ENCODE measurements at regions not wholly inside any gene's neighbourhood (a gene's known extent, or its start where the extent isn't known, plus 50 kb on each side); places are given as distances from the start of the nearest gene placed in this dataset.

GRCh38 chr3:66659056-66659455 is 158.2 kb upstream of the LRIG1 start:
- no peak overlapping the region for H3K4me3 ChIP-seq (ENCODE audit: low read depth, low read length, poor library complexity, severe bottlenecking)
- TF ChIP-seq, protein P1, sequence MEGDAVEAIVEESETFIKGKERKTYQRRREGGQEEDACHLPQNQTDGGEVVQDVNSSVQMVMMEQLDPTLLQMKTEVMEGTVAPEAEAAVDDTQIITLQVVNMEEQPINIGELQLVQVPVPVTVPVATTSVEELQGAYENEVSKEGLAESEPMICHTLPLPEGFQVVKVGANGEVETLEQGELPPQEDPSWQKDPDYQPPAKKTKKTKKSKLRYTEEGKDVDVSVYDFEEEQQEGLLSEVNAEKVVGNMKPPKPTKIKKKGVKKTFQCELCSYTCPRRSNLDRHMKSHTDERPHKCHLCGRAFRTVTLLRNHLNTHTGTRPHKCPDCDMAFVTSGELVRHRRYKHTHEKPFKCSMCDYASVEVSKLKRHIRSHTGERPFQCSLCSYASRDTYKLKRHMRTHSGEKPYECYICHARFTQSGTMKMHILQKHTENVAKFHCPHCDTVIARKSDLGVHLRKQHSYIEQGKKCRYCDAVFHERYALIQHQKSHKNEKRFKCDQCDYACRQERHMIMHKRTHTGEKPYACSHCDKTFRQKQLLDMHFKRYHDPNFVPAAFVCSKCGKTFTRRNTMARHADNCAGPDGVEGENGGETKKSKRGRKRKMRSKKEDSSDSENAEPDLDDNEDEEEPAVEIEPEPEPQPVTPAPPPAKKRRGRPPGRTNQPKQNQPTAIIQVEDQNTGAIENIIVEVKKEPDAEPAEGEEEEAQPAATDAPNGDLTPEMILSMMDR (conservative IDR thresholded peaks at IDR 0.05; ENCODE audit: low read length): no peak
- TF ChIP-seq EZH2phosphoT487 (IDR thresholded peaks at IDR 0.05; ENCODE audit: borderline replicate concordance, low read depth, low read length): no peak
- H4K20me1 ChIP-seq (ENCODE audit: insufficient read depth, low read length): no peaks in the 10 kb centered on the region
- intact Hi-C loops (cut with micrococcal nuclease; ENCODE audit: unreplicated experiment): no loop called here
- ChIA-PET CTCF (ENCODE audit: unreplicated experiment) (no interaction called here), POLR2A (no interaction called here)
- no peak overlapping the region for H3K27ac ChIP-seq (ENCODE audit: low read depth, low read length, poor library complexity, severe bottlenecking)
- H3K9me3 ChIP-seq (ENCODE audit: low read length): no peaks in the 10 kb centered on the region
- H3K4me2 ChIP-seq (ENCODE audit: low read length): no peak overlapping the region
- no peaks in the 10 kb centered on the region for H3K4me1 ChIP-seq (ENCODE audit: insufficient read depth, low read length, poor library complexity, severe bottlenecking)
- no peaks in the 10 kb centered on the region for H3K9me2 ChIP-seq (ENCODE audit: insufficient read depth, low read length)
- no peaks in the 10 kb centered on the region for H3K36me3 ChIP-seq (ENCODE audit: insufficient read depth, low read length)
- no peak overlapping the region for H2AFZ ChIP-seq (ENCODE audit: low read length)
- no TSS peak for BruUV-seq (replicated peaks)
- H3K79me2 ChIP-seq (ENCODE audit: insufficient read depth, low read depth, low read length): no peaks in the 10 kb centered on the region
- DNase-seq (ENCODE audit: low spot score): no peak

- TF ChIP-seq EZH2phosphoT487 (IDR thresholded peaks at IDR 0.05; ENCODE audit: borderline replicate concordance, low read depth, low read length): no peak
- TF ChIP-seq, protein P1 (conservative IDR thresholded peaks at IDR 0.05; ENCODE audit: low read length): no peak
These were observed 160.8 kb upstream of the LRIG1 start for GRCh38 chr3:66661628-66662027.

DNA sequence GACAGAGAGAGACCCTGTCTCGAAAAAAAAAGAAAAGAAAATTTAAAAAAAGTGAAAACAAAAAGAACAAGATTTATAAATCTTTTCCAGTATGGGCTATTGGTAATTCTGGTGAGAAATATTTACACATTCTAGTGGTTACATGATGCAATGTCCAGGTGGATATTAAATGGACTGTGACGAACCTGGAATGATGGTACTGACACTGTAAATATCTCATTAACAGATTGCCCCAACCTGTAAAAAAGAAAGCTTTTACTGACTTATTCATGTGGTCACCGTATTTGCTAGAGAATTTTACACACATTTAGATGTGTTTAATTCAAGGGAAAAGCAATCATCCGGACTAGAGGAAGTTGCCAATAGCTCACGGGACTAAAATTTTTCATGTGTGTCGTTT is 162.1 kb upstream of the LRIG1 start:
- Histone ChIP-seq H3K36me3 (ENCODE audit: insufficient read depth, low read length) (no peaks in the 10 kb centered on the region), H3K27ac (ENCODE audit: low read depth, low read length, poor library complexity, severe bottlenecking) (no peak overlapping the region), H3K4me2 (ENCODE audit: low read length) (no peak overlapping the region), H3K9me2 (ENCODE audit: insufficient read depth, low read length) (no peaks in the 10 kb centered on the region), H3K9me3 (ENCODE audit: low read length) (no peaks in the 10 kb centered on the region), H4K20me1 (ENCODE audit: insufficient read depth, low read length) (no peaks in the 10 kb centered on the region), H3K4me1 (ENCODE audit: insufficient read depth, low read length, poor library complexity, severe bottlenecking) (no peaks in the 10 kb centered on the region), H3K4me3 (ENCODE audit: low read depth, low read length, poor library complexity, severe bottlenecking) (no peak overlapping the region), H2AFZ (ENCODE audit: low read length) (no peak overlapping the region), H3K79me2 (ENCODE audit: insufficient read depth, low read depth, low read length) (no peaks in the 10 kb centered on the region)
- DNase-seq (ENCODE audit: low spot score): no peak
- ChIA-PET POLR2A (interaction anchor here (0.6 to 0.7 kb wide), 2 partner anchors 423 to 619 kb away, joined by 3 read pairs; no protein-coding TSS in a partner anchor), CTCF (ENCODE audit: unreplicated experiment) (no interaction called here)
- TF ChIP-seq, protein P1 (conservative IDR thresholded peaks at IDR 0.05; ENCODE audit: low read length): no peak
- no peak for TF ChIP-seq EZH2phosphoT487 (IDR thresholded peaks at IDR 0.05; ENCODE audit: borderline replicate concordance, low read depth, low read length)
- no TSS peak for BruUV-seq (replicated peaks)
- intact Hi-C loops (cut with micrococcal nuclease; ENCODE audit: unreplicated experiment): no loop called here

More at GRCh38 chr3:66661628-66662027, 160.8 kb upstream of the LRIG1 start:
- intact Hi-C loops (cut with micrococcal nuclease; ENCODE audit: unreplicated experiment): no loop called here
- Histone ChIP-seq H3K9me3 (ENCODE audit: low read length) (no peaks in the 10 kb centered on the region), H3K79me2 (ENCODE audit: insufficient read depth, low read depth, low read length) (no peaks in the 10 kb centered on the region), H3K36me3 (ENCODE audit: insufficient read depth, low read length) (no peaks in the 10 kb centered on the region), H4K20me1 (ENCODE audit: insufficient read depth, low read length) (no peaks in the 10 kb centered on the region), H3K9me2 (ENCODE audit: insufficient read depth, low read length) (no peaks in the 10 kb centered on the region), H3K4me3 (ENCODE audit: low read depth, low read length, poor library complexity, severe bottlenecking) (no peak overlapping the region), H3K4me1 (ENCODE audit: insufficient read depth, low read length, poor library complexity, severe bottlenecking) (no peaks in the 10 kb centered on the region), H3K27ac (ENCODE audit: low read depth, low read length, poor library complexity, severe bottlenecking) (no peak overlapping the region), H3K4me2 (ENCODE audit: low read length) (no peak overlapping the region), H2AFZ (ENCODE audit: low read length) (no peak overlapping the region)
- no peak for DNase-seq (ENCODE audit: low spot score)
- ChIA-PET CTCF (ENCODE audit: unreplicated experiment) (no interaction called here), POLR2A (interaction anchor here (0.6 kb wide), 1 partner anchor 148 kb away, joined by 3 read pairs; no protein-coding TSS in a partner anchor)
- no TSS peak for BruUV-seq (replicated peaks)
